HG02798 (cell line): ENCODE measurements at regions not wholly inside any gene's neighbourhood (a gene's known extent, or its start where the extent isn't known, plus 50 kb on each side); places are given as distances from the start of the nearest gene placed in this dataset.
"Not testable (repeated sequence)": the region's sequence is repeated elsewhere in the genome, so short reads cannot be mapped to it uniquely, and the experiment has no call there.

ENCODE experiments used
- ATAC-seq: cut with Tn5 transposase; IDR thresholded peaks from one replicate; pipeline ENCODE4 v1.9.1; 2021; ENCODE audit warnings: mild to moderate bottlenecking; ENCODE audit not compliant: unreplicated experiment, poor library complexity

DNA sequence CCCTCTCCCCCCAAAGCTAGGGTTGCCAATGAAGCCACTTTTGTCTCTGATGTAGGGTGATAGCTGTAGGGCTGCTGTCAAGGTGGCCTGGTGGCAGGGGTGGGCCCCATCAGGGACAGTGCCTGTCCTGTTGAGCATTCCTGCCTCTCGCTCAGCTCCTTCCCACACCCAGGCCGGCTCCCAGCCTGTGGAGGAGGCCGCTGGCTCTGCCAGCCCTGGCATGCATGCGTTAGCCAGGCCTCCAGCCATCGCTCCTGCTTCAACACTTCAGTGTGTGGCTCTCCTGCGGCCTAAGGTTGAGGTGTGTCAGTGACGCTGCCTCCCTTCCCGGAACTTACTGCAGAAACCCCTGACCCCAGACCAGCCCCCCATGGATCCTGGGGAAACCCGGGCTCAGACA is 194.5 kb downstream of the TBC1D2B start:
- ATAC-seq = not testable (repeated sequence)

DNA sequence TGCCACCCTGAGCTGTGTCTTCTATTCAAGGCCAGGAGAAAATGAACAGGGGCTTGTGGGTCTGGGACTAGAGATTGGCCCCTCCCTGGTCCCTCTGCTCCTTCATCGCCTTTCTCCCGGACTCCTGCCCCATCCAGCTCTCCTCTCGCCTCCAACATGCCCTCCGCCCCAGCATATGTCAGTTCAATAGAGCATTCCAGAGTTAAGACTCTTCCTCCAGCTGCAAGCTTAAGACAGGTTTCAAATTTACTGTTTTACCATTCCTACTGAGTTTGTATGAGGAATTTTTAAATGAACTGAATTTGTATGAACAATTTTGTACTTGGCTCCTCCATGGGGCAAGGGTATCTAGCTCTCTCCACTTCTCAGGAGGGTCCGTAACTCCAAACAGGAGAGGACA is 195.6 kb downstream of the TBC1D2B start:
- ATAC-seq = no peak

DNA sequence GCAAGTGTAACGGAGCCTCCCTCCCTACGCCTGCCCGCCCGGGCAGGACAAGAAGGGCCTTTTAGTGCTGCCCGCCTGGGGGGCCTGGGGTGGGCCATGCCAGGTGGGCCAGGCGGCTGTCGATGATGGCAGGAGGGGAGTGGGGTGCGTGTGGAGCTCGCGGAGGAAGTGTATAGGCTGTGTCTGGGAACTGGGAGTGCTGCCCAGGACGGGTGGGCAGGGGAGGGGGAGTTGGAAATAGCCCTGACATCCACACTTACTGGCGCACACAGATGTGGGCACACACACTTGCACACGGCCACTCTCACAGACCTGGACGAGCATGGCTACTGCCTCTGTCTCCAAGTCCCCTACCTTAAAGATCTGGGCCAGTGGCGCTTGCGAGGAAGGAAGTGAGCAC is 196.0 kb downstream of the TBC1D2B start:
- ATAC-seq = not testable (repeated sequence)

DNA sequence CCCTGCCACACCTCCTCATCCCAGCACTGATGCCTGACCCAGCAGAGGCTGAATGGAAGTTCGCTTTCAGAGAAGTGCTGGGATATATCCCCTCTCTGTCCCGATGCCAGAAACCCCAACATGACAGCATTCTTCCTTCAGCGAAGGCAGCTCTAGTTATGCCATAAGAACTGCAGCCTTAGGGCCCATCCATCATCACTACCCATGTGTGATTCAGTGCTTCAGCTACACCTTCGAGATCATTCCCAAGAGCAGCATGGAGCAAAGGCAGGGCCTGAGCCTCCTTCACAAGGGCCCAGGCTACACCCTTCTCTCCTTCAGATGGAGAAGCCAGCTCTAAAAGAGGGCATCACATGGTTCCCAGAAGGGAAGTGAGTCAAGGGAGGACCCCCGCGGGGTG is 198.0 kb downstream of the TBC1D2B start:
- ATAC-seq = not testable (repeated sequence)

DNA sequence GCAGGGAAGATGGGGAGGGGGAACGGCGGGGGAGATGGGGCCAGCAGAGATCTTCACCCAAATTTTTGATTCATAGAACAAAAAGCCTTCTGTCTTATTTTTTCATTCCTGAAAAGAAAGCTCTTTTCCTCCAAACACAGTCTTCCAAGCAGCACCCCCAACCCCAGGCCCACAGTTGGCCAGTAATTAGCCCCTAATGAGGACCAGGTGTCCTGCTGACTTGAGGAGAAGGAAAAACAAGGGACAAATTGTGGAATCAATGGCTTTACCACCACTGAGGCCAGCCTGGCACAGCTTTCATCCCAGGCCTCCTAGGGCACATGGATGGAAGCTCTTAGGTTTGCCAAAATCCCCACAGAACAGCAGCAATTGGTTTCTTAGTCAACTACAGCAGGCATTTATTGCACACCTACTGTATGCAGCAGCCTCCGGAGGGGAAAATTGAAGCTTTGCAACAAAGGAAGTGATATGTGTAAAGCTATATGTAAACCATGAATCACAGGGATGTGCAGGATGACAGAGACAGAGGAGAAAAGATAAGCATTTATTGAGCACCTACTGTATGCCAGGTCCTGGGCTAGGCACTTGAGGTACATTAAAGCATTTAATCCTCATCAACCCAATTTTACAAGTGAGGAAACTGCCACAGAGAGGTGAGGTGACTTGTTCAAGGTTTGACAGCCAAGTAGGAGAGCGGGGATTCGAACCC is 199.5 kb downstream of the TBC1D2B start:
- ATAC-seq = no peak

DNA sequence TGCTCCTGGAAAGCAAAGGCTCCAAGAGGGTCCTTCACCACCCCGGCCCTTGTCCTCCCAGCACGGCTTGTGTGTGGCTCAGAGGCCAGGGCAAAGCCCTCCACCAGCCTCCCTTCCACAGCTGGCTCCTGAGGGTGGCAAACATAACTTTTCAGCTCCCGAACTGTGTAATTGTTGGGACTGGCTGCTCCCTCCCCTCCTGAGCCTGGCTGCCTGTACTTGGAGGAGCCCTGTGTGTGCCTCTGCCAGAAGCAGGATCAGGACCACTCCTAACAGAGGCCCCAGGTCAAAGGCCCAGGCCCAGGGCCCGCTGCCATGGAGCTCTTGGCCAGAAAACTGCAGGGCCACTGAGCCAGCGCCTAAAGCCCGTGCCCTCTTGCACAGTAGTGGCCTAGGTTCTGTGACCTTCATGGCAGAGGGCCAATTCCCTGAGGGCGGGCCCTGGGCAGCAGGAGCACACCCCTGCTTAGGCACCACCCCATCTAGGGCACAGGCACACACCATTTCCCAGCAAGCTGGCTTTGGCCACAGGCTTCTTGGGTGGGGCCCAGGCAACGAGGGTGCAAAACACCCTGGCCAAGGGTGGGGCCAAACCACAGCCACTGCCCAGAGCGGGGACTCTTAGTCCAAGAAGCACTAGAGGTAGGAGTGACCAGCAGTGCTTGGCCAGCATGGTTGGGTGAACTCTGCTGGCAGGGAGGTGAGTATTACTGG is 201.2 kb downstream of the TBC1D2B start:
- ATAC-seq = not testable (repeated sequence)

DNA sequence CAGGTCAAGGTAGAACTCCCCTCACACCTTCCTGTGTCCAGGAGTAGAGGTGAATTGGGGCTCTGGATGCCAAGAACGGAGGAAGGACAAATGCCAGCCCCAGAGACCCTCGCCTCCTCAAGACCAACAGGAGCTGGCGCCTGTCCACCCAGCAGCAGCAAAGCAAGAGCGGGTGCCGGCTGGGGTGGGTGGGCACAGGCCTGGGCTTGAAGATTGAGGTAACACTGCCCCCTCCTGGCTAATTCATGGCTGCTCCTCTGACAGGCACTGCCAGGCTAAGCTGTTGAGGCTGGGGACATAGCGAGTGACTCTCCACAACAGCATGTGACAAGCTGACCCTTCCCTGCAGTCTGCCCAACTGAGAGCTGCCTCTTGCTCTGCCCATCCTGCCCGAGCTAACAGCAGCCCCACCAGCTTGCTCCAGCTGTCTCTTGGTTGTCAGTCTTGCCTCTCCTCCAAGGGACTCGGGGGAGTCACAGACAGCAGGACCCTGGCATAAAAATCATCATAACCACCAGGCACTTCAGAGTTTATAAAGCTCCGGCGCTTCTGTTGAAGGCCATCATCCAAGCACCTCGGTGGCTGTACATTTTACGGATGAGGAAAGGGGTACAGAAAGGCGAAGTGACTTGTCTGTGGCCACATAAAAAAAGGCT is 202.3 kb downstream of the TBC1D2B start:
- ATAC-seq = not testable (repeated sequence)

DNA sequence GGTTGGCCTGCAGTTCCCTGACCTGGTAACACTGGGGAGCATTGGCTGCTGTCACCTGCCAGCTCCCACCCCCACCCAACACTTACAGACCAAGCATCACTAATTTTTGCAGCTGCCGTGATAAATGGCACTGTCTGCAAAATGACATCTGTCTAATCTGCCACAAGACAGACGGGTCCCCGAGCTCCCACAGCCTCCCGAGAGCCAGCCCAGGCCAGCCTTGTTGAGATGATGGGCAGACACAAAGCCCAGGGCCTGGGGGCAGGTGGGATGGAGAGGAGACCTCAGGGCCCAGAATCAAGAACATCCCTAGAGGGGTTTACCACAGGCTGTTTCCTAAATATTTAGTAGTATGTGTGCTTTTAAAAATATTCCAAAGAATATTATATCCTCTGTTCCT is 203.4 kb downstream of the TBC1D2B start:
- ATAC-seq = no peak

DNA sequence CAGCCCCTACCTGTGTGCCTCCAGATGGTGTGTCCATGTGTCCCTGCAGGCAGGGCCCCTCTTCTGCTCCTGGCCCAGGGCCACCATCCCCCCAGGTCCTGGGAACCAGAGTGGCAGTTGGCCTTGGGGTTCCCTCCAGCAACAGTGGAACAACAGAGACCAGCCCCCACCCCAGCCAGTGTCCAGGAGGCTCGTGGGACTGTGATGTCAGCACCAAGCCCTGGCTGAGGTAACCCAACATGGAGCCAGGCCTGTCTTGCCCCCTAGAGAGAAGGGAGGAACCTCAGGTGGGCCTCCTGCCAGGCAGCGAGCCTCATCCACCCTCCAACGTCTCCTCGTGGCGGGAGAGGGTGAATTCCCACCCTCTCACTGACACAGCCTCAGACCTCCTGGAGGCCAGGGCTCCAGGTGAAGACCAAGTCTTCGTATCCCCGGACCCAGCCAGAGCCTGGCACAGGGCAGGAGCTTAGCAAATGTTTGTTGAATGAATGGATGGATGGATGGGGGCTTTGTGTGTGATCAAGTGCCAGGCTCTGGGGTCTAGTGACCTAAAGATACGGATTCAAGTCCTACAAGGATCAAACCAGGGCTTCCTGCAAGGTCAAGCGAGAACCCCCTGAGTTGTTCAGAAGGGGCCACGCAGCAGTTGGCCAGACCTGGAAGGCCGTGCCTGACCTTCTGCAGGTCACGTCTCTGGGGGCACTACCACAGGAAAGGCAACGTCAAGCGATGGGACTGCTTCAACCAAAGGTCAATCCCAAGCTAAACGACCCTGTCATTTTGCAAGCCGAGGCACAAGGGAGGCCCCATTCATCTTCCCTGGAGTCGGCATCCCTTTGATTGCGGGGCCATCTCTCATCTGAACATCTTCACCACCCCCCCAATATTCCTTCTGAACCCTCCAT is 204.7 kb downstream of the TBC1D2B start:
- not testable (repeated sequence) for ATAC-seq

DNA sequence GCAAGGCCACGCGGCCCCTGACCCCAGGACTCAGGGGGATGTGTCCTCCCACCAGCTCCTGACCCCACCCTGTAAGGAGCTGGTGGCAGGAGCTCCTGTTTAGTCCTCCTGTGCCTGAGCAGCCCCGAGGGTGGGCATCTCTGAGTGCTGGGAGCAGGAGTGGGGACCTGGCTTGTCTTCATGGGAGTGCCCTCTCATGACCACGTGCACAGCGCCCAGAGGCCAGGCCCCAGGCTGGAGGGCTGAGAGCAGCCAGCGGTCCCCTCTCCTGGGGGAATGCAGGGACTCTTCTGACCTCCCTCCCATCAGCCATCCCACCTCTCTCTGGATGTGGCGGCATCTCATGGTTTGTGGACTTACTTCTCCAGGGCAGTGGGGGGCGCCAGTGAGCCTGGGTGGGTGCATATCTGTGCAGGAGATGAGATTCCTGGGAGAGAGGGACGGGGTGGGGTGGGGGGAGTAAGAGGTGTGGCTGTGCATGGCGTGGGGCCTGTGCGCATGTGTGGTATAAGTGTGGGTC is 205.6 kb downstream of the TBC1D2B start:
- no peak for ATAC-seq

DNA sequence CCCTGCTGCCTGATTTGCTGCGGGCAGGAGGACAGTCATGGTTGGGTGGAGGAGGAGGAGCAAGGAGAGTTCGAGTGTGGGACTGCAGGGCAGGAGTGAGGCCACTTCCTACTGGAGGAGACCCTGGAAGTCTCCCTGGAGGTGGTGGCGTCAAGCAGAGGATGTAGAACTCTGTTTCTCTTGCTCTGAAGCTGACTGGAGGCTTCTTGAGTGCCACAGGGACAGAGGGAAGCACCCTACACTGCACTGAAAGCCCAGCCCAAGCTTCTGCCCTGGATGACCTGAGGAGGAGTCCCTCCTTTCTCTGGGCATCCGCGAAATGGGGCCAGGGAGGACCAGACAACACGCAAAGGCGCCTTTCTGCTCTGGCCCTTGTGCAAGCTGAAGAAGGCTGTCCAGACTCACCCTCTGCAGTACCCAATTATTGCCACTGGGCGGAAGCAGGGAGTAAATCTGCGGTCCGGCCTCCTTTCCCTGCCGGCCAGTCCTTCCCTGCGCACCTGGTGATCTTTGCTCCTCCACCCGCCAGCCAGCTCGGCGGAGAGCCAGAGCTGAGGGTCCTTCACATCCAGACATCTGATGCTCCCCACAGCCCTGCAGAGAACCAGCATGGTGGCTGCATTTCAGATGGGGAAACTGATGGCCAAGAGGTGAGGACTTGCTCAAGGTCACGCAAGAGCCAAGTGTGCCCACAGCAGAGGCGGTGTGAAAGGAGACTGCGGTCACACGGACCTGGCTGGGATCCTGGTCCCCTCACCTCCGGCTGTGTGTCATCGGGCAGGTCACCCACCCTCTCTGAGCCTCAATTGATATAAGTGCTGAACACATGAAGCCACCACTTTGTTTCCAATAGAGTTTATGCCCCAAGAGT is 207.1 kb downstream of the TBC1D2B start:
- ATAC-seq = peak; percentile 62

DNA sequence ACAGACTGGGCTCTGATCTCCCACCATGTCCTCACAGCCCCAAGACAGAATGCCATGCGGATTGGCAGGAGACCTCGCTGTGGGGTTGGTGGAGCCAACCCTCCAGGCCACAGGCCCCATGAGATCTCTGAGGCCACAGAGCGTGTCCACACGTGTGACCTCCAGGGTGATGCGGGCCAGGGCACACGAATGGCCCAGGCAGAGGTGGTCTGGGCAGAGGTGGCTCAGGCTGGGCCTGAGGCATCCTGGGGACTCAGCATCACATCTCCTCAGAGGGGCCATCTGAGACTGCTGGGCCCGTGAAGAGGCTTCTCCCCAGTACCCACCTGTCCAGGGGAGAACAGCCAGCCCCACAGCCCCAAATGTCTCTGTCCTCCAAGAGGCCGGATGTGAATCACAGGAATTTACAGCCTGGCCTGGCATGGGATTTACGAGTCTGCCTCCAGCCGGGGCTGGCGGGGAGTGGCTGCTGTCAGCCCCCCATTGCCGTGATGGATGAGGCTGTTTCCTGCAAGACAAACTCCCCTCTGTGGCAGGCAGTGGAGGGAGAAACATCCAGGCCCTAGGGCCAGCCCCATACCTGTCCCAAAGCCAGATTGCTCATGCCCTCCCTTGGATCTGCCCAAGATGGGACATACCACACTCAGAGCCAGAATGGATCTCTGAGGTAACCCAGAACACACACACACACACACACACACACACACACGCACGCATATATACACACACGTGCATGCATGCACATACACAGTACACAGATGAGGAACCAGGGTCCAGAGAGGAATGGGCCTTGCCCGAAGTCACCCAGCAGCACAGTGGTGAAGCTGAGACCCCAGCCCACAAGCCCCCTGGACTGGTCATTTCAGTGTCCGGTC is 208.3 kb downstream of the TBC1D2B start:
- ATAC-seq = no peak

DNA sequence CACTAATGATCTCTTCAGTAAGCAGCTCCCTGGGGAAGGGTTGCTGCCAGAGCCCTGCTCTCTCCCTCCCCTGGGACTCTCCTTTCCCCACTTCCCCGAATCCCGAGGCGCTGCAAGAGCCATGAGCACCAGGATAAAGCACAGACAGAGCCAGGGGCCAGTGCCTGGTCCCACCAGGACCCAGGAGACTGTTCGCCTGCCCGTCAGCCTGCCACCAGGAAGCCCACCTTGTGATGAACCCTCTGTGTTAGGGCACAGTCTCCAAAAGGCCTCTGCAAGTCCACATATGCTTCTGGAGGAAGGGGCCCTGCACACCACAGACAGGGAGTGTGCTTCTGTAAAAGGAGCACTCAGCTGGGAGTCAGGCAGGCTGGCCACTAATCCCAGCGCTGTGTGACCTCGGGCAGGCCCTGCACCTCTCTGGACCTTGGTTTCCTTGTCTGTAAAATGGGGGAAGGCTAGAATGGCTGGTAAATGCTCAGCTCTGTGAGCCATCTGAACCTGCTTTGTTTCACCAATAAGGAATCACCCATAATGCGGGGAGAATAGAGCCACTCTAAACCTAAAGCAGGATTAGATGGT is 209.4 kb downstream of the TBC1D2B start:
- ATAC-seq = not testable (repeated sequence)

DNA sequence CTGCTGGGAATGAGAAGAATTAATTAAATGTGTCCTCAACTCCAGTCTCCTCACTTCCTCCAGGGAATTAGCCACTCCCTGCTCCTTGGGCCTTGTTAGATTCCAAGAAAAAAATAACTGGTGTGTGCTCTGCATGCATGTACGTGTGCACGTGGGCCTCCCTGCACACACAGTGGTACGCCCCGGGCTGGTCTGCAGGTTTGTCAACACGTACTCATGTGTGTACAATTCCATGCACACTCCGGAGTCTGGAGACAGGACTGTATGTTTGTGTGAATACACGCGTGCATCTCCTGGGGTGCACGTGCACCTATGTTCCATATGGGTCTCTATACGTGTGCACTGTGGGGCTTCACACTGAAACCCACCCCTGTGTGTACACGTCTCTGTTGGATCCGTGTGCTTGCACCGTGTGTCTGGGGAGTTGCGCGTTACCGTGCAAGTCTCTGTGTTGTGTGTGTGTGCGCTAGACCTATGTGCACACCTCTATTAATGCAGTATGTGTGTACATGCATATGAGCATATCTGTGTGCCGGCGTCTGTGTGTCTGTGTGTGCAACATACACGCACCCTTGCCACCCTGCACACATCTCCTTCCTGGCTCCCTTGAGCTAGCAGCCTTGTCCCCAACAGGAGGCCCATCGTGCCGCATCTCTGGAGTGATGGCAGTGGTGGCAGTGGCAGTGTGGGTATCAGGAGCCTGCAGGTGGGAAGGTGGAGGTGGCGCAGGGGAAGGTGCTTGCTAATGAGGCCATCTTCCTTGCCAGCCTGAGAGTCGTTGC is 210.1 kb downstream of the TBC1D2B start:
- ATAC-seq = no peak

DNA sequence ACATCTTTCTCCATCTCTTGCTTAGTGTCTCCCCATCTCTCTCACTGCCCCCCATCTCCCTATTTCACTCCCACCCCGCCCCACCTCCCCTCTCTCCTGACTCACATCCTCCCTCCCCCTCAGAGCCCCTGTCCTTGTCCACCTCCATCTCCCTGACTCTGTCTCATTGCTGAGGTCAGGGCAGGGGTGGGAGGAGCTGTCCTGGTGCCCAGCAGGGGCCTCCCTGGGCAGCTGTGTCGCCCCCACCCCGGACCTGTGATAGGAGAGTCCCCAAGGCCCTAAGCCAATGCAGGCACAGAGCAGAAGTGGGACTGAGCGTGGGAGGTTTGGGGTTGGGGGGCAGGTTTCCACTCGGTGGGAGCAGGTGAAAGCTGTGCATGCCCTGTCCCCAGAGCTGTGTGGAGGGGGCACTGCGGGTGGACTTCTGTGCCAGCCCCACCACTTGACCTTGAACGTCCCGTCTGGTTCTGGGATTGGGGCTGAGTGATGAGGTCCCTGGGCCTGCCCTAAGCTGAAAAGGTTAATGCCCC is 210.8 kb downstream of the TBC1D2B start:
- ATAC-seq = no peak

DNA sequence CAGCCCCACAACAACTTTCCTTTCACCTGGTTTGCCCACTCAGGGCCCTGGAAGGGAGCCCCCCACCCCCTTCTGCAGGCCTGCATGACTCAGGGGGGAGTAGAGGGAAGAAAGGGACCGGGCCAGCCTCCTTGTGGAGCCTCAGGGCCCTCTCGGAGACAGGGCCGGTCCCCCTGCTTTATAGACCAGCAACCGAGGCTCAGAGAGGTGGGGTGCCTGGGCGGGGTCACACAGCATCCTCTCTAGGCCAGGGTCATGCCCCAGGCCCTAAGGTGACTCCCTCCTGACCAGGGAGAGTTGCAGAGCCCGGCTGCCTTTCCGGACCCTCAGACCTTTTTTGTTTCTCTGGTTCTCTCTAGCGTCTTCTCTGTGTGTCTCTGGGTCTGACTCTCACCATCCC is 211.3 kb downstream of the TBC1D2B start:
- no peak for ATAC-seq

DNA sequence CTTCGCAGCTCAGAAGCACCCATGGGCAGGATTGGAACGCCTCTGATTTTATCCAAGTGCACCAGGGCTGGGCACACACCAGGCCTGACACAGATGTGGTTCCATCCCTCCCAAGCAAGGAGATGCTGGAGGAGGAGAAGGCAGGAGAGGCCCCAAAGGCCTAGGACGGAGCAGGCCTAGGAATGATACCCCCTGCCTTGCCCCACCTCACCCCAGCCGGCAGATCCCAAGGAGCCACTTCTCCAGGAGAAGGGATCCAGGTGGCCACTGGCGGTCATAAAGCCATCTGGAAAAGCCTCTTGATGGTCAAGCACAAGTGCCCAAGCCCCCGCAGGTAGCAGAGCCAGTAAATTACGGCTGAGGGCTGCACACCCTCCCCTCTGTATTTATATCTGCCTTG is 211.8 kb downstream of the TBC1D2B start:
- ATAC-seq = no peak
